DOHH2 (cell line): ENCODE measurements at regions not wholly inside any gene's neighbourhood (a gene's known extent, or its start where the extent isn't known, plus 50 kb on each side); places are given as distances from the start of the nearest gene placed in this dataset.

ENCODE experiments used
- H3F3A ChIP-seq: fragments of 200-600 bp; sonication (generic), shearing (Covaris generic); 2 replicates; pipeline ENCODE4 v1.6.0; 2016; ENCODE audit warnings: antibody characterized with exemption, mild to moderate bottlenecking; ENCODE audit not compliant: control insufficient read depth, insufficient read depth
- H3K27ac ChIP-seq: fragments of 200-600 bp; sonication (generic); 2 replicates; pipeline ENCODE4 v1.5.1; 2014; ENCODE audit warnings: low read depth, mild to moderate bottlenecking, low read length, moderate library complexity
- H3K27me3 ChIP-seq: fragments of 200-600 bp; sonication (generic); 2 replicates; pipeline ENCODE4 v1.6.1; 2014; ENCODE audit warnings: mild to moderate bottlenecking, low read length, mixed read lengths; ENCODE audit not compliant: control insufficient read depth
- H3K36me3 ChIP-seq: fragments of 200-600 bp; sonication (generic); 2 replicates; pipeline ENCODE4 v1.6.1; 2014; ENCODE audit warnings: mild to moderate bottlenecking, low read length, moderate library complexity, mixed read lengths; ENCODE audit not compliant: control insufficient read depth
- H3K4me1 ChIP-seq: fragments of 200-600 bp; sonication (generic); 2 replicates; pipeline ENCODE4 v1.6.1; 2014; ENCODE audit warnings: mild to moderate bottlenecking, low read length, mixed read lengths; ENCODE audit not compliant: control insufficient read depth
- H3K4me2 ChIP-seq: fragments of 200-600 bp; sonication (generic); 2 replicates; pipeline ENCODE4 v1.6.0; 2014; ENCODE audit warnings: mild to moderate bottlenecking, low read length, moderate library complexity
- H3K4me3 ChIP-seq: fragments of 200-600 bp; sonication (generic); 2 replicates; pipeline ENCODE4 v1.5.1; 2014; ENCODE audit warnings: mild to moderate bottlenecking, low read length, mixed read lengths
- H3K79me2 ChIP-seq: fragments of 200-600 bp; sonication (generic); 2 replicates; pipeline ENCODE4 v1.6.1; 2014; ENCODE audit warnings: mild to moderate bottlenecking, low read length, mixed read lengths; ENCODE audit not compliant: control insufficient read depth
- H3K9me2 ChIP-seq: fragments of 200-600 bp; sonication (generic); replicated peaks from 2 replicates; pipeline ENCODE4 v1.6.1; 2014; ENCODE audit warnings: mild to moderate bottlenecking, low read length, mixed read lengths; ENCODE audit not compliant: control insufficient read depth
- H3K9me3 ChIP-seq: fragments of 200-600 bp; sonication (generic); 2 replicates; pipeline ENCODE4 v1.6.1; 2014; ENCODE audit warnings: antibody characterized with exemption, low read length, mixed read lengths; ENCODE audit not compliant: control insufficient read depth, insufficient read depth
- H4K20me1 ChIP-seq: fragments of 200-600 bp; sonication (generic); 2 replicates; pipeline ENCODE4 v1.6.0; 2014; ENCODE audit warnings: low read depth, mild to moderate bottlenecking, antibody characterized with exemption, low read length, moderate library complexity; ENCODE audit not compliant: control insufficient read depth, insufficient read depth
- EZH2phosphoT487 ChIP-seq: fragments of 200-600 bp; sonication (generic); IDR thresholded peaks from 2 replicates; pipeline ENCODE4 v1.6.1; 2017; ENCODE audit warnings: borderline replicate concordance, mild to moderate bottlenecking, antibody characterized with exemption, low read length, moderate library complexity, mixed read lengths
- TF ChIP-seq, protein P1 (sequence below): fragments of 200-600 bp; sonication (generic); IDR thresholded peaks from one replicate; pipeline ENCODE4 v1.5.1; 2014; ENCODE audit warnings: antibody characterized with exemption, mild to moderate bottlenecking, low read depth, low read length; ENCODE audit not compliant: poor library complexity, severe bottlenecking

DNA sequence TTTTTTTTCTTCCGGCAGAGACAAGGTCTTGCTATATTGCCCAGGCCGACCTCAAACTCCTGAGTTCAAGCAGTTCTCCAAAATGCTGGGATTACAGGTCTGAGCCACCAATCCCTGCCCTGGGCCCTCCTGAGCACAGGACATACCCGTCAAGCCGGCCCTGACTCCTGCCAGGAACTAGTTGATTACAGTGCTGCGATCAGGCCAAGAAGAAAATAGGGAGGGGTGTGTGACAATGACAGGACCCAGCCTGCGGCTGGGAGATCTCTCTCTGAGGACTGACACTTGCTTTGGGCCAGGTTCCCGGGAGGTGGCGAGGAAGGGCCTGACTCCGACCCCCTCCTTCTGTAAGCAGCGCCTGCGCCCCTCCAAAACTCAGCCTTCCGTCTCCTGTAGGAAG, 276.6 kb downstream of the MRTFB start:
- no peaks in the 10 kb centered on the region for H4K20me1 ChIP-seq
- no peak overlapping the region for H3K4me3 ChIP-seq
- H3K9me3 ChIP-seq, result no peaks in the 10 kb centered on the region
- TF ChIP-seq EZH2phosphoT487, result no peak
- TF ChIP-seq, protein P1, sequence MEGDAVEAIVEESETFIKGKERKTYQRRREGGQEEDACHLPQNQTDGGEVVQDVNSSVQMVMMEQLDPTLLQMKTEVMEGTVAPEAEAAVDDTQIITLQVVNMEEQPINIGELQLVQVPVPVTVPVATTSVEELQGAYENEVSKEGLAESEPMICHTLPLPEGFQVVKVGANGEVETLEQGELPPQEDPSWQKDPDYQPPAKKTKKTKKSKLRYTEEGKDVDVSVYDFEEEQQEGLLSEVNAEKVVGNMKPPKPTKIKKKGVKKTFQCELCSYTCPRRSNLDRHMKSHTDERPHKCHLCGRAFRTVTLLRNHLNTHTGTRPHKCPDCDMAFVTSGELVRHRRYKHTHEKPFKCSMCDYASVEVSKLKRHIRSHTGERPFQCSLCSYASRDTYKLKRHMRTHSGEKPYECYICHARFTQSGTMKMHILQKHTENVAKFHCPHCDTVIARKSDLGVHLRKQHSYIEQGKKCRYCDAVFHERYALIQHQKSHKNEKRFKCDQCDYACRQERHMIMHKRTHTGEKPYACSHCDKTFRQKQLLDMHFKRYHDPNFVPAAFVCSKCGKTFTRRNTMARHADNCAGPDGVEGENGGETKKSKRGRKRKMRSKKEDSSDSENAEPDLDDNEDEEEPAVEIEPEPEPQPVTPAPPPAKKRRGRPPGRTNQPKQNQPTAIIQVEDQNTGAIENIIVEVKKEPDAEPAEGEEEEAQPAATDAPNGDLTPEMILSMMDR, result no peak
- H3K9me2 ChIP-seq, result no peaks in the 10 kb centered on the region
- no peaks in the 10 kb centered on the region for H3K27me3 ChIP-seq
- H3K4me2 ChIP-seq, result no peak overlapping the region
- H3F3A ChIP-seq, result peaks cover 2% of the 10 kb centered on the region; the same call in 1 of the 2 replicates
- H3K36me3 ChIP-seq, result no peaks in the 10 kb centered on the region
- no peak overlapping the region for H3K27ac ChIP-seq
- H3K79me2 ChIP-seq, result no peaks in the 10 kb centered on the region
- peaks cover 28% of the 10 kb centered on the region for H3K4me1 ChIP-seq

- Histone ChIP-seq H3K36me3 (no peaks in the 10 kb centered on the region), H3K4me1 (peaks cover 23% of the 10 kb centered on the region), H3F3A (no peaks in the 10 kb centered on the region), H3K4me3 (no peak overlapping the region), H3K9me2 (no peaks in the 10 kb centered on the region), H4K20me1 (no peaks in the 10 kb centered on the region), H3K27me3 (no peaks in the 10 kb centered on the region), H3K4me2 (no peak overlapping the region), H3K27ac (no peak overlapping the region), H3K9me3 (no peaks in the 10 kb centered on the region; the same call in 1 of the 2 replicates), H3K79me2 (no peaks in the 10 kb centered on the region)
- TF ChIP-seq, protein P1, result no peak
- TF ChIP-seq EZH2phosphoT487, result no peak
Observed at GRCh38 chr16:14346278-14347142, 275.4 kb downstream of the MRTFB start.

DNA sequence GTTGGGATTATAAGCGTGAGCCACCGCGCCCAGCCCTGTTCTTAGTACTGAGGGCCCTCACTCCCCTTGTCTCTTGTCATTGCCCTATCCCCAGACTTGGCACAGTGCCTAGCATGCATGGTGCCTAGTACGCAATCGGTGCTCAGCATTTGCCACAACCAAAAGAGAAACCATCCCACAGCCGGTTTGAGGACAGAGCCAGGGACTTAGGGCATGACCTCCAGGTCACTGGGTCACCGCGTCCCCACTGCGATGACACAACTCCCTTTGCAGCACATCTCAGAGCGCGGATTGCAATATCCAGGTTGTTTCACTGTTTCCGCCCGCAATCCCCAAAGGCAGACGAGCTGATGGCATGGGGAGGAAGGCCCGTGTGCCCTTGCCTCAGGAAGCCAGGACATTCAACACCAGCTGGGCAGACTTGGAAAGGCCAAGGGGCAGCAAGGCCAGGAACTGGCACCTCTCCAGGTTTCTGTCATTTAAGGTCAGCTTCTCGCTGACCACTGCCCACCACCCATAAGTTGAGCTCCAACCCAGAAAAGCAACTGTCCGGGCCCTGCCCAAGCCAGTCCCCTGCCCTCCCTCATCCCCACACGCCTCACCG, 274.5 kb downstream of the MRTFB start:
- no peak overlapping the region for H3K27ac ChIP-seq

More for the DNA sequence above, 274.5 kb downstream of the MRTFB start:
- peaks cover 5% of the 10 kb centered on the region; the same call in 1 of the 2 replicates for H3K9me3 ChIP-seq
- TF ChIP-seq, protein P1, result no peak
- TF ChIP-seq EZH2phosphoT487, result no peak
- H3K9me2 ChIP-seq, result no peaks in the 10 kb centered on the region
- H3K79me2 ChIP-seq, result no peaks in the 10 kb centered on the region
- no peaks in the 10 kb centered on the region for H4K20me1 ChIP-seq
- H3K27me3 ChIP-seq, result no peaks in the 10 kb centered on the region
- peaks cover 18% of the 10 kb centered on the region for H3K4me1 ChIP-seq
- H3F3A ChIP-seq, result no peaks in the 10 kb centered on the region
- H3K36me3 ChIP-seq, result no peaks in the 10 kb centered on the region
- no peak overlapping the region for H3K4me3 ChIP-seq
- no peak overlapping the region for H3K4me2 ChIP-seq
